D721Med (cell line): ENCODE measurements at regions not wholly inside any gene's neighbourhood (a gene's known extent, or its start where the extent isn't known, plus 50 kb on each side); places are given as distances from the start of the nearest gene placed in this dataset.

ENCODE experiments used
- DNase-seq: peaks from one replicate; pipeline ENCODE4 v3.0.0; 2011; ENCODE audit warnings: low spot score; ENCODE audit not compliant: insufficient read length
- FAIRE-seq: peaks from 2 replicates; lab custom pipeline; 2011; peaks lifted over from hg19 to GRCh38; lab: Jason Lieb, UNC
- TF ChIP-seq, protein P1 (sequence below): IDR thresholded peaks from 2 replicates; pipeline ENCODE4 v1.5.1; 2012; ENCODE audit warnings: mild to moderate bottlenecking, control low read depth; ENCODE audit not compliant: insufficient read depth; ENCODE audit errors: missing control alignments

DNA sequence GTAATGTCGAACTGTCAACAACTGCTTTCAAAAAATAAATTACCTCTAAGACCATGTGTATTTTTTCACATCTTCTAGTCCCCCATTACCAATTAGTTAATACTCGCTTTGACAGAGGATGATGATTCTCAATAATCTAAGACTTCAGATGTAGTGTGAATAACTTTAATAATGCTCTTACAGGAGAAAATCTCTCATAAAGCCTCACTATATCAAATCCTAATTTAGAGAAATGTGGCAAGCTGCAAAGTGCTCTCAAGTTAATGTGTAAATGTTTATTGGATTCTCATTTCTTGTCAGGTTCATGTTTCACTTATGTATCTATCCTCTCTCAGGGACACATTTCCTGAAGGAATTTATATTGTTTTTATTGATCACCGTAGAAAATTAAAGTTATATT is 223.9 kb downstream of the CDH7 start:
- DNase-seq (no peak), FAIRE-seq (peak; percentile 100)
- TF ChIP-seq, protein P1, sequence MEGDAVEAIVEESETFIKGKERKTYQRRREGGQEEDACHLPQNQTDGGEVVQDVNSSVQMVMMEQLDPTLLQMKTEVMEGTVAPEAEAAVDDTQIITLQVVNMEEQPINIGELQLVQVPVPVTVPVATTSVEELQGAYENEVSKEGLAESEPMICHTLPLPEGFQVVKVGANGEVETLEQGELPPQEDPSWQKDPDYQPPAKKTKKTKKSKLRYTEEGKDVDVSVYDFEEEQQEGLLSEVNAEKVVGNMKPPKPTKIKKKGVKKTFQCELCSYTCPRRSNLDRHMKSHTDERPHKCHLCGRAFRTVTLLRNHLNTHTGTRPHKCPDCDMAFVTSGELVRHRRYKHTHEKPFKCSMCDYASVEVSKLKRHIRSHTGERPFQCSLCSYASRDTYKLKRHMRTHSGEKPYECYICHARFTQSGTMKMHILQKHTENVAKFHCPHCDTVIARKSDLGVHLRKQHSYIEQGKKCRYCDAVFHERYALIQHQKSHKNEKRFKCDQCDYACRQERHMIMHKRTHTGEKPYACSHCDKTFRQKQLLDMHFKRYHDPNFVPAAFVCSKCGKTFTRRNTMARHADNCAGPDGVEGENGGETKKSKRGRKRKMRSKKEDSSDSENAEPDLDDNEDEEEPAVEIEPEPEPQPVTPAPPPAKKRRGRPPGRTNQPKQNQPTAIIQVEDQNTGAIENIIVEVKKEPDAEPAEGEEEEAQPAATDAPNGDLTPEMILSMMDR = no peak

DNA sequence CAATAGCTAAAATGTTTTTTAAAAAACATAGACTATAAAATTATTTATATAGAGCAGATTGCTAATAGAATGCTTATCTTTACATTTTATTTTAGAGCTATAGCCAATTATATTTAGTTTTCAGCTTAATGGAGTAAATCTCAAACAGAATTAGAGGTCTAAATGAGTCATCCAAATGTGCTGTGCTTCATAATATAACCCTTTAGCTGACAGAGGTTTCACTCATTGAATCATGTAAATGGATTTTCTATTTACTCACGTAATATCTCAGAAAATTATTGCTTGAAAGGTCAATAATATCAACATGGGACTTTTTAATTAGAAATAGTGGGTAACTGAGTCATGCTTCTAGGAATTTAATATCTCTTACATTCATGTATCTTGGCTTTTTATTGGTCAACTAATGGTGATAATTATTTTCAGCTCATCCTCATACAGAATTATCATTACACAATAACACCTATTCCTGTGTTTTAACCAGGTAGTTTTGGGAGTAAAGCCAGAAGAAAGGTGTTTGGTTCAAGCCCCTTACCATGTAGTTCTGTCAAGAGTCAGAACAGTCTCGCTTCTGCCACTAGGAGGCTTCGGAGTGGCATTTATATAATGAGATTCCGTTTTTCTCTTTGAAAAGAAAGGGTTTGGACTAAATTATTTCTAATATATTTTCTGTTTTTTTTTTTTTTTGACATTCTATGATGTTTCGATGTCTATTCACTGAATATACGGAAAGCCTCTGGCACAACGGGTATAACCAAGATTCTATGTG is 217.6 kb downstream of the CDH7 start:
- DNase-seq (no peak), FAIRE-seq (peak; percentile 99)
- TF ChIP-seq, protein P1 = peak; percentile 26

DNA sequence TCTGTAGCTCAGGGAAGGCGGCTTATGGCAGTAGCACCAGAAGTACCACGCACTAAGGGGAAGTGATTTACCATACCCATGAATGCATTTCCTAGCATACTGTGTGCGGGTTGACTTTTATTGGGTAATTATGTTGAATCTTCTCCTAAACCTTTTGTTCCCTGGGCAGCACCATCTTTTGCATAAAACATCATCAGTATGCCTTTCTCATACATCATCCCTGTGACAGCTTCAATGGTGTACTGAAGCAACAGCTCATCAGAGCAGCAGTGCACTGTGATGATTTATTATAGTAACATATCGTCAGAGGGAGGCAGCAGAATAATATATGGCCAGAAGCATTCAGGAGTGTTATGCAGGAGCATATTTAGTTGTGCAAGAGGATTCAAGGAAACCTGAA is 204.9 kb downstream of the CDH7 start:
- no peak for DNase-seq

DNA sequence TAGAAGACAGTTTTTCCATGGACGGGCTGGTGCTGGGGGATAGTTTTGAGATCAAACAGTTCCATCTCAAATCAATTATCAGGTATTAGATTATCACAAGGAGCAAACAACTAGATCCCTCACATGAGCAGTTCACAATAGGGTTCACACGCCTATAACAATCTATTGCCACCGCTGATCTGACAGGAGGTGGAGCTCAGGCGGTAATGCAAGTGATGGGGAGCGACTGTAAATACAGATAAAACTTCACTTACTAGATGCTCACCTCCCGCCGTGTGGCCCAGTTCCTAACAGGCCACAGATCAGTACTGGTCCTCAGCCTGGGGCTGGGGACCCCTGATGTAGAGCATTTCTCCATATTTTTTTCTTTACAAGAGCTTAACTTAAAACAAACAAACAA is 203.6 kb downstream of the CDH7 start:
- TF ChIP-seq, protein P1 = no peak
- FAIRE-seq (no peak), DNase-seq (no peak)

More for the DNA sequence above, 204.9 kb downstream of the CDH7 start:
- TF ChIP-seq, protein P1 = no peak
- no peak for FAIRE-seq

DNA sequence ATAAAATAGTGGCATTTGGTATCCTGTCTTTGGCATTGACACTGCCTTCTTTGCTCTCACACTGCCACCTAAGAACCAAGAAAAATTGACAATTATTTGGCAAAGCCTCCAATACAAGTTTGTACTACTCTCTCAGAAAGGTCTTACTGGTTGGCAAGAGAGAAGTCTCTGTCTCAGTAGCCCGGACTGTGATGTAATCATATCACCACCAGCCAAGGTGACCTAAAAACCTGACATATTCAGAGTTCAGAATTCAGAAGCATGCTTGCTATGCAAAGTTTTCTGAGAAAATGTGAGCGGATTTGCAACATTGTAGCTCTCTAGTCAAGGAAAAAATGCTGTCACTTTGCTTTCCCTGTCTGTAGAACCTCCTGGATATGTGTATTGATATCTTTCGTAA is 196.0 kb downstream of the CDH7 start:
- TF ChIP-seq, protein P1 = no peak
- DNase-seq = no peak
- no peak for FAIRE-seq

DNA sequence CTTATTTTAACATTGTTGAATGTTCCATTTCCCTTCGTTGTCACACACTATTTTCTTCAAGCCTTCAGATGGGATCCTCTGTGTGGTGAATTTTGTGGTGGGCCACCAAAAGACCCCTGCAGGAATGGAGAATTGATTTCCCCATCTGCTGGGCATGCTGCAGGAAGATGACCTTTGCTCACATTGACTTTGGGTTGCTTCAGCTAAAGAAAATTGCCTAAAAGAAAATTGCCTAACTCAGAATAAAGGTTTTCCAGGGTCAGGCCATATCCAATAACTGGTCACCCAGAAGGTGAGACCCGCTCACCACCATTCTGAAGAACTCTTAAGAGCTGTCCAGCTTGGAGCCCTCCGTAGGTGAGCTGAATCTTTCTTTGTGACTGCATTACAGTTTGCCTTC is 192.5 kb downstream of the CDH7 start:
- no peak for FAIRE-seq
- TF ChIP-seq, protein P1 = no peak
- DNase-seq = no peak

DNA sequence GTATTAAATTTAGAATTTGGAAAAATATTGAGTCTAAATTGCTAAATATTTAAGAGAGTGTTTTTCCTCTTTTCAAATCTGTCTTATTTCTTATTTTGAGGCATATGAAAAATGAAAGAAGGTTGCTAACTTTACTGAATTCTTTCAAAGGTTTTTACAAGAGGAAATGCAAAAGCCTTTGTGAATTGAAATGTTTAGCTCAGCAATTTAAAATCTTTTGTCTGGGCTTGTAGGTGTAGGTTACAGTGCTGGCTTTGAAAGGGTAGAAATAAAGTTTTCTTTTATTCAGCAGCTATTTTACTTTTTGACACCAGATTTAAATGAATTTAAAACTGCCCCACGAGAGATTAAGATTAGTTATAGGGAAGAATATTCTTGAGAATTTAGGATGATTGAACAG is 192.0 kb downstream of the CDH7 start:
- TF ChIP-seq, protein P1 = no peak
- DNase-seq (no peak), FAIRE-seq (no peak)
